HepG2 (cell line): ENCODE measurements at regions not wholly inside any gene's neighbourhood (a gene's known extent, or its start where the extent isn't known, plus 50 kb on each side); places are given as distances from the start of the nearest gene placed in this dataset.

Experiments used
- ATAC-seq: fragments of 200-7000 bp; cut with Tn5 transposase; 3 replicates; pipeline ENCODE4 v1.9.1; 2020; ENCODE audit warnings: mild to moderate bottlenecking, moderate library complexity
- BruUV-seq: library from RNA; stranded (reverse); fragments of 400-500 nt; replicated peaks from 2 replicates; lab custom pipeline; 2021; lab: Mats Ljungman, UMichigan
- CTCF ChIA-PET: fragments of 300-600 bp; formaldehyde crosslinking; extraction: SDS; loops from one replicate; lab custom pipeline; 2021; ENCODE audit warnings: low total read pairs, inconsistent platforms, low intra/inter-chr PET ratio; lab: Yijun Ruan, JAX
- POLR2A ChIA-PET: fragments of 350-600 bp; sonication (Branson Sonifier 250); formaldehyde crosslinking; loops from one replicate; lab custom pipeline; 2020; ENCODE audit warnings: antibody characterized with exemption, inconsistent platforms; lab: Yijun Ruan, JAX
- DNase-seq: peaks from one replicate; pipeline ENCODE4 v3.0.0-alpha.2; 2015; ENCODE audit warnings: low spot score
- FAIRE-seq: peaks from 3 replicates; lab custom pipeline; 2011; peaks lifted over from hg19 to GRCh38; lab: Jason Lieb, UNC
- H2AFZ ChIP-seq: one replicate; pipeline ENCODE4 v1.6.1; 2011; ENCODE audit warnings: low read length, inconsistent platforms
- H3K27ac ChIP-seq: fragments of 300-600 bp; 3 replicates; pipeline ENCODE4 v1.8.0; 2011; ENCODE audit warnings: mixed run types, mild to moderate bottlenecking, mixed read lengths, low read length, inconsistent platforms; ENCODE audit not compliant: insufficient read depth; ENCODE audit errors: extremely low read length
- H3K27me3 ChIP-seq, 2 experiments: fragments of 200-600 bp in 1 of 2; 2 replicates in 1 of 2; 3 replicates in 1 of 2; pipeline versions ENCODE4 v1.6.0 to v1.8.0; 2011; ENCODE audit warnings: low read length in 2 of 2, mild to moderate bottlenecking in 2 of 2, moderate library complexity in 2 of 2, inconsistent platforms in 1 of 2; ENCODE audit not compliant: insufficient read depth in 2 of 2, control insufficient read depth in 1 of 2
- H3K36me3 ChIP-seq, 2 experiments: fragments of 200-600 bp in 1 of 2; replicated peaks in 1 of 2; 2 replicates in 1 of 2; 3 replicates in 1 of 2; pipeline versions ENCODE4 v1.5.1 to v1.8.0; 2011; ENCODE audit warnings: low read length in 2 of 2, inconsistent platforms in 1 of 2; ENCODE audit not compliant: insufficient read depth in 2 of 2, control insufficient read depth in 1 of 2
- H3K4me1 ChIP-seq: 2 replicates; pipeline ENCODE4 v1.5.1; 2012; ENCODE audit warnings: low read length, inconsistent platforms; ENCODE audit not compliant: insufficient read depth
- H3K4me2 ChIP-seq: 2 replicates; pipeline ENCODE4 v1.6.0; 2011; ENCODE audit warnings: low read depth, low read length, inconsistent platforms
- H3K4me3 ChIP-seq, 3 experiments: fragments of 200-600 bp in 1 of 3; sonication (generic), shearing (Covaris generic) in 1 of 3; replicated peaks in 1 of 3; 2 replicates each; pipeline ENCODE4 v1.5.1; 2011 to 2016; ENCODE audit warnings: low read length in 3 of 3, inconsistent platforms in 2 of 3, low read depth in 2 of 3, mild to moderate bottlenecking in 2 of 3, control low read depth in 1 of 3, mixed read lengths in 1 of 3; ENCODE audit not compliant: insufficient read depth in 1 of 3
- H3K79me2 ChIP-seq: one replicate; pipeline ENCODE4 v1.6.1; 2011; ENCODE audit warnings: low read length, inconsistent platforms; ENCODE audit not compliant: insufficient read depth
- H3K9ac ChIP-seq: 2 replicates; pipeline ENCODE4 v1.6.0; 2011; ENCODE audit warnings: mild to moderate bottlenecking, low read depth, low read length, inconsistent platforms; ENCODE audit not compliant: insufficient read depth
- H3K9me3 ChIP-seq: 2 replicates; pipeline ENCODE4 v1.5.1; 2012; ENCODE audit warnings: mild to moderate bottlenecking, low read length
- H4K20me1 ChIP-seq: 2 replicates; pipeline ENCODE4 v1.6.0; 2011; ENCODE audit warnings: inconsistent platforms, mild to moderate bottlenecking, low read length, moderate library complexity; ENCODE audit not compliant: insufficient read depth
- PHF21A ChIP-seq: sonication (generic); formaldehyde crosslinking; IDR thresholded peaks from 2 replicates; pipeline ENCODE4 v1.5.0; 2020; ENCODE audit warnings: mild to moderate bottlenecking, missing genetic modification reagents
- RAD21 ChIP-seq: fragments of 450-650 bp; formaldehyde crosslinking; IDR thresholded peaks from 2 replicates; pipeline ENCODE4 v1.5.0; 2020; ENCODE audit warnings: mild to moderate bottlenecking
- SIX4 ChIP-seq: sonication (generic); formaldehyde crosslinking; IDR thresholded peaks from 2 replicates; pipeline ENCODE4 v1.4.0; 2020; ENCODE audit warnings: missing genetic modification reagents
- ZNF143 ChIP-seq: sonication (generic); formaldehyde crosslinking; IDR thresholded peaks from 2 replicates; pipeline ENCODE4 v1.4.0; 2020; ENCODE audit warnings: missing genetic modification reagents
- ZNF160 ChIP-seq: sonication (generic); formaldehyde crosslinking; IDR thresholded peaks from 2 replicates; pipeline ENCODE4 v1.8.0; 2022; ENCODE audit warnings: mild to moderate bottlenecking, inconsistent platforms, missing genetic modification reagents
- ZNF678 ChIP-seq: sonication (generic); formaldehyde crosslinking; IDR thresholded peaks from 2 replicates; pipeline ENCODE4 v1.4.0; 2020; ENCODE audit warnings: mild to moderate bottlenecking, missing genetic modification reagents
- ZNF749 ChIP-seq: sonication (generic); formaldehyde crosslinking; IDR thresholded peaks from 2 replicates; pipeline ENCODE4 v1.8.0; 2022; ENCODE audit warnings: mild to moderate bottlenecking, missing genetic modification reagents, moderate library complexity, borderline replicate concordance
- WGBS: methylation state at CpG from one replicate; pipeline ENCODE4 v1.1.6; 2017; ENCODE audit warnings: low lambda C conversion rate; 5-methylcytosine and 5-hydroxymethylcytosine counted together
- in situ Hi-C: cut with HindIII; loops from 2 replicates; pipeline ENCODE4 v1.10.0; 2017; ENCODE audit warnings: low pct_unique_long_range_greater_than_20kb; ENCODE audit not compliant: extremely low pct_ligation_motif_present
- intact Hi-C: fragments of 100-400 bp; cut with micrococcal nuclease; formaldehyde crosslinking; loops from one replicate; pipeline ENCODE4 v1.10.0; 2022; ENCODE audit not compliant: unreplicated experiment
- TF ChIP-seq, protein P1 (sequence below): IDR thresholded peaks from 2 replicates; pipeline ENCODE4 v1.6.1; 2016; ENCODE audit warnings: missing genetic modification reagents, missing compliant biosample characterization
- TF ChIP-seq, protein P2 (sequence below): sonication (generic); formaldehyde crosslinking; IDR thresholded peaks from 2 replicates; pipeline ENCODE4 v1.8.0; 2022; ENCODE audit warnings: low read depth, missing genetic modification reagents

DNA sequence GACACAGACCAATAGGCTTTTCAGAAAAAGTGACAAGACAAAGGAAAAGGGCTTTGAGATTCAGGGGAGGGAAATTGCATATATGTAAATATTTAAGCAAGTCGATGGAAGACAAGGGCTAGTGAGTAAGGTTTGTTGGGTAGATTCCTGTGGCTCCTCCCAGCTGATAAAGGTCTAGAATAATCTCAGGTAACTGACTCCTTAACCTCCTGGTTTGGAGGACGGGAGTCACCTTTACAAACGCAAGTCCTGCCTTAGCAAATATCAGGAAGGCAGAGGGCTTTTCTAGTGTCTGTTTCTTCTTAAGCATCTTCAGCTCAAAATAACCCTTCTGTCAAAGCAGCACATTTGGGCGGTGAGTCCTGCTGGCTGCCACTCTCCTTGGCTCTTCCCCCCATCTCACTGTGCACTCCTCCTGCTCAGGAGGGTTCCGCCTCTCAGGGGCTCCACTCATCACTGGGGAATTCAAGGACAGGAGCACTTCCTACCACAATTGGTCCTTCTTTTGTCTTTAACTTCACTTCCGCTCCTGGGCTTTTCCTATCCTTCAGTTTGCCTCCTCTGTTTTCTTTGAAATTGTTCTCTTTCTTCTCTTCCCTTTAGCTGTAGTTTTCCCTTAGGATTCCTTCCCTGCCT lies 496.3 kb upstream of the KLF6 start (continued):
- TF ChIP-seq ZNF749 (CRISPR knock-in tag) (no peak), ZNF143 (CRISPR knock-in tag) (no peak), ZNF678 (CRISPR knock-in tag) (no peak), SIX4 (CRISPR knock-in tag) (no peak), RAD21 (CRISPR knock-in tag) (no peak), ZNF160 (CRISPR knock-in tag) (no peak), PHF21A (CRISPR knock-in tag) (no peak)
- TF ChIP-seq, protein P1, sequence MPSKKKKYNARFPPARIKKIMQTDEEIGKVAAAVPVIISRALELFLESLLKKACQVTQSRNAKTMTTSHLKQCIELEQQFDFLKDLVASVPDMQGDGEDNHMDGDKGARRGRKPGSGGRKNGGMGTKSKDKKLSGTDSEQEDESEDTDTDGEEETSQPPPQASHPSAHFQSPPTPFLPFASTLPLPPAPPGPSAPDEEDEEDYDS (CRISPR knock-in tag), result no peak
- TF ChIP-seq, all 625 proteins: peak for 0

DNA sequence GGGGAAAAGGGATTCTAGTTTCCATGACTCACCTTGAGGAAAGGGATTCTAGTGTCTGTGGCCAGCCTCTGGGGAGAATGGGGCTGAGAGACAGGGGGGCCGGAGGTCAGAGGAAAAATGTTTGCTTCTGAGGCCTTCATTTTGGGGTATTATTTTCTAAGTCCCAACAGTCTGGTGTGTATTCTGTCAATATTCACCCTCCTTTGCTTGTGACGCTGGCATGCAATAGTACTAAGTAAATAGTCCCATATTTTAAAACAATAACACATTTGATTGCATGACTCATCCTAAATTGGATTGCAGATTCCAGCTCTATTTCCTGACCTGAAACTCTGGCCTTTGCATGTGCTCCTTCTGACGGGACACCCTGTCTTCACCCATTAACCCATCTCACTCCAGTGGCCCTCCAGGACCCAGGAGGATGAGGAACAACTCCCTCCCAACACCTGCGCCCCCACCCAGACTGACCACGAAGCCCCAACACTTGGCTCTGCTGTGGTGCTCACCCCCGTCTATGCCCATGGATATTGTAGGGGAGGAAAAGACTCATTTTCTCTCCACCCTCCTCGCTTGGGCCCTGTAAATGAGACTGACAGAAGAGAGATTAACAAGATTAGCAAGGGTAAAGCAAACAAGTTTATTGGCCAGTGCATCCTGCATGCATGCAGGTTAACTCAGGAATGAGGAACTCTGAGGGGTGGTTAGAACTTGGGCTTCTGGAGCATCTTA lies 495.6 kb upstream of the KLF6 start:
- no peaks in the 10 kb centered on the region for H3K9me3 ChIP-seq
- peaks cover 0 to 11% of the 10 kb centered on the region in 2 experiments; a peak in 1 of 5 replicates for H3K27me3 ChIP-seq
- intact Hi-C loops, result loop anchor here (5.0 kb wide), 1 partner anchor 1418 kb away; no protein-coding TSS in a partner anchor
- H3K4me3 ChIP-seq, result no peak overlapping the region
- no peak overlapping the region for H3K27ac ChIP-seq
- POLR2A ChIA-PET, result no interaction called here
- no peak overlapping the region for H3K4me2 ChIP-seq
- ATAC-seq, result no peak
- H2AFZ ChIP-seq, result no peak overlapping the region
- no peak overlapping the region for H3K9ac ChIP-seq
- 21% methylated on average over 7 of the region's 7 CpGs for WGBS
- CTCF ChIA-PET, result no interaction called here
- TF ChIP-seq, protein P2, sequence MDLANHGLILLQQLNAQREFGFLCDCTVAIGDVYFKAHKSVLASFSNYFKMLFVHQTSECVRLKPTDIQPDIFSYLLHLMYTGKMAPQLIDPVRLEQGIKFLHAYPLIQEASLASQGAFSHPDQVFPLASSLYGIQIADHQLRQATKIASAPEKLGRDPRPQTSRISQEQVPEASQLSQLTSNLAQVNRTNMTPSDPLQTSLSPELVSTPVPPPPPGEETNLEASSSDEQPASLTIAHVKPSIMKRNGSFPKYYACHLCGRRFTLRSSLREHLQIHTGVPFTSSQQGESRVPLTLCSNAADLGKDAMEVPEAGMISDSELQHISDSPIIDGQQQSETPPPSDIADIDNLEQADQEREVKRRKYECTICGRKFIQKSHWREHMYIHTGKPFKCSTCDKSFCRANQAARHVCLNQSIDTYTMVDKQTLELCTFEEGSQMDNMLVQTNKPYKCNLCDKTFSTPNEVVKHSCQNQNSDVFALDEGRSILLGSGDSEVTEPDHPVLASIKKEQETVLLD (CRISPR knock-in tag), result no peak
- TF ChIP-seq, all 625 proteins: peak for 0
- no peaks in the 10 kb centered on the region for H4K20me1 ChIP-seq
- BruUV-seq, result no TSS peak
- H3K4me1 ChIP-seq, result no peaks in the 10 kb centered on the region
- no peaks in the 10 kb centered on the region for H3K79me2 ChIP-seq
- in situ Hi-C loops, result no loop called here
- DNase-seq (no peak), FAIRE-seq (no peak)
- no peaks in the 10 kb centered on the region for H3K36me3 ChIP-seq
